ENCODE measurements at regions not wholly inside any gene's neighbourhood (a gene's known extent, or its start where the extent isn't known, plus 50 kb on each side); places are given as distances from the start of the nearest gene placed in this dataset.

DNA sequence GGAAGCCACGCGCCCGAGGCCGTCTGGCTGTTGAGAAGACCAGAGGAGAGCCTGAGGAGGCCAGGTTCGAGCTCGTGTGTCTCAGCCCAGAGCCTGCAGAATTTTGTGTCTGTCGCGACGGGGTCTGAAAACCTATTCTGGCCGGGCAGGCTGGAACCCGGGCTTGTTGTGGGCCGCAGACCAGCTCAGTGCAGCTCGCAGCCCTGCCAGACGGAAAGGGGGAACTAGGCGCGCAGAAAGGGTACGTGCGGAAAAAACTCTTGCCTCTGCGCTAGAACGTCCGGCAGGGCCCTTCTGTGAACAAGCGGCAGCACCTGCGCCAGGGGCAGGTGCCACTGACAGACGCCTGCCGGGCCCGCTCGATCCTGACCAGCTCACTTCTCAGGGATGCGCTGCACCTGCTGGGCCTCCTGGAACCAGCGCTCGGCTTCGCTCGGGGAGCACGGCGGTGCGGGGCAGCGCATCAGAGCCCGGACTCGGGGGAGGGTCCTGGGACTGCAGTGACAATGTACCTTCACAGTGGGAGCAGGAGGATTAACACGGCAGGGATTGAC lies 409.3 kb downstream of the BRD1 start:
- Histone ChIP-seq H3K9ac (ENCODE audit: low read depth in 1 of 2, low read length in 2 of 2) (no peak overlapping the region), H3K9me3 (ENCODE audit: control insufficient read depth in 2 of 2, low read length in 2 of 2) (no peaks in the 10 kb centered on the region), H3K27ac (ENCODE audit: low read depth in 2 of 2, low read length in 2 of 2) (no peak overlapping the region), H3K4me1 (ENCODE audit: control insufficient read depth in 2 of 2, insufficient read depth in 2 of 2, low read length in 2 of 2) (no peaks in the 10 kb centered on the region), H3K36me3 (ENCODE audit: control insufficient read depth in 2 of 2, insufficient read depth in 2 of 2, low read length in 2 of 2) (no peaks in the 10 kb centered on the region), H3K27me3 (ENCODE audit: control insufficient read depth in 2 of 2, insufficient read depth in 2 of 2, low read length in 2 of 2) (no peaks in the 10 kb centered on the region), H3K4me3 (ENCODE audit: low read length in 2 of 2) (no peak overlapping the region)

DNA sequence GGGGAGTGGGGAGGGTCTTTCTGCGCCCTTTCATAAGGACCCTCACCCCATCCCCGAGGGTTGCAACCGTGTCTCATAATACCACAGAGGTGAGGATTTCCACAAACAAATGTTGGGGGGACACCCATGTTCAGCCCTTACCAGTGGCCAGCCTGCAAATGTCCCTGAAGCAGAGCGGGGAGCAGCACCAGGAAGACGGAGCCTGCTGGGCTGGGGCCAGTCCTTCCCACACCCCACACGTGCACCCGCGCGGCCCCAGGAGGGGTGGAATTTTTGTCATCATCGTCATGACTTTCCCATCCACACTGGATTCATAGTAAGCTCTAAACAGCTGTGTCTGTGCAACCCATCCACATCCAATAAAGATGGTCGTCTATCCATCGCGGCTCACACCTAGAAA lies 409.8 kb downstream of the BRD1 start:
- Histone ChIP-seq H3K27me3 (ENCODE audit: control insufficient read depth in 2 of 2, insufficient read depth in 2 of 2, low read length in 2 of 2) (no peaks in the 10 kb centered on the region), H3K4me1 (ENCODE audit: control insufficient read depth in 2 of 2, insufficient read depth in 2 of 2, low read length in 2 of 2) (no peaks in the 10 kb centered on the region), H3K9ac (ENCODE audit: low read depth in 1 of 2, low read length in 2 of 2) (no peak overlapping the region), H3K4me3 (ENCODE audit: low read length in 2 of 2) (no peak overlapping the region), H3K9me3 (ENCODE audit: control insufficient read depth in 2 of 2, low read length in 2 of 2) (no peaks in the 10 kb centered on the region), H3K27ac (ENCODE audit: low read depth in 2 of 2, low read length in 2 of 2) (no peak overlapping the region), H3K36me3 (ENCODE audit: control insufficient read depth in 2 of 2, insufficient read depth in 2 of 2, low read length in 2 of 2) (no peaks in the 10 kb centered on the region)

GRCh38 chr22:49417326-49417725 lies 410.3 kb downstream of the BRD1 start:
- no peaks in the 10 kb centered on the region for H3K36me3 ChIP-seq (ENCODE audit: control insufficient read depth in 2 of 2, insufficient read depth in 2 of 2, low read length in 2 of 2)
- H3K4me1 ChIP-seq (ENCODE audit: control insufficient read depth in 2 of 2, insufficient read depth in 2 of 2, low read length in 2 of 2), result no peaks in the 10 kb centered on the region
- H3K4me3 ChIP-seq (ENCODE audit: low read length in 2 of 2), result no peak overlapping the region
- H3K27ac ChIP-seq (ENCODE audit: low read depth in 2 of 2, low read length in 2 of 2), result no peak overlapping the region
- no peaks in the 10 kb centered on the region for H3K27me3 ChIP-seq (ENCODE audit: control insufficient read depth in 2 of 2, insufficient read depth in 2 of 2, low read length in 2 of 2)
- H3K9ac ChIP-seq (ENCODE audit: low read depth in 1 of 2, low read length in 2 of 2), result no peak overlapping the region
- H3K9me3 ChIP-seq (ENCODE audit: control insufficient read depth in 2 of 2, low read length in 2 of 2), result no peaks in the 10 kb centered on the region

GRCh38 chr22:49415151-49415951 lies 412.3 kb downstream of the BRD1 start:
- Histone ChIP-seq H3K4me1 (ENCODE audit: control insufficient read depth in 2 of 2, insufficient read depth in 2 of 2, low read length in 2 of 2) (no peaks in the 10 kb centered on the region), H3K4me3 (ENCODE audit: low read length in 2 of 2) (no peak overlapping the region), H3K27me3 (ENCODE audit: control insufficient read depth in 2 of 2, insufficient read depth in 2 of 2, low read length in 2 of 2) (no peaks in the 10 kb centered on the region), H3K9me3 (ENCODE audit: control insufficient read depth in 2 of 2, low read length in 2 of 2) (no peaks in the 10 kb centered on the region), H3K36me3 (ENCODE audit: control insufficient read depth in 2 of 2, insufficient read depth in 2 of 2, low read length in 2 of 2) (no peaks in the 10 kb centered on the region), H3K9ac (ENCODE audit: low read depth in 1 of 2, low read length in 2 of 2) (no peak overlapping the region), H3K27ac (ENCODE audit: low read depth in 2 of 2, low read length in 2 of 2) (no peak overlapping the region)

DNA sequence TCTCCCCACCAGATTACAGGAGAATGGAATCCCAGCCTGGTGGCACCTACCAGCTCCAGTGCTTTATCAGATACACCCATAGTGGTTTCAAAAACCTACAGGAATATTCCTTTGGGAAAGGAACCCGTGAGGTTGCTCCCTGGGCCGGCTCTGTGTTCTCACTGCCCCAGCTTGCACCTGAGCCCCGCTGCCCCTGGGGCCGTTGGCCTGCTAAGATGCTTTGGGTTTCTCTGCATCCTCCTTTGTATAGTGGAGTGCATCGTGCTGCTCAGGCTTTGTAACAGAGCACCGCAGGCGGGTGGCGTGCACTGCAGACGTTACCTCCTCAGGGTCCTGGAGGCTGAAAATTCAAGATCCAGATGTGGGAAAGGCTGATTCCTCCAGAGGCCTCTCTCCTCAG lies 414.1 kb downstream of the BRD1 start:
- H3K27ac ChIP-seq (ENCODE audit: low read depth in 2 of 2, low read length in 2 of 2), result no peak overlapping the region
- no peaks in the 10 kb centered on the region for H3K4me1 ChIP-seq (ENCODE audit: control insufficient read depth in 2 of 2, insufficient read depth in 2 of 2, low read length in 2 of 2)
- H3K4me3 ChIP-seq (ENCODE audit: low read length in 2 of 2), result no peak overlapping the region
- H3K36me3 ChIP-seq (ENCODE audit: control insufficient read depth in 2 of 2, insufficient read depth in 2 of 2, low read length in 2 of 2), result no peaks in the 10 kb centered on the region
- H3K27me3 ChIP-seq (ENCODE audit: control insufficient read depth in 2 of 2, insufficient read depth in 2 of 2, low read length in 2 of 2), result no peaks in the 10 kb centered on the region
- H3K9me3 ChIP-seq (ENCODE audit: control insufficient read depth in 2 of 2, low read length in 2 of 2), result no peaks in the 10 kb centered on the region
- H3K9ac ChIP-seq (ENCODE audit: low read depth in 1 of 2, low read length in 2 of 2), result no peak overlapping the region

DNA sequence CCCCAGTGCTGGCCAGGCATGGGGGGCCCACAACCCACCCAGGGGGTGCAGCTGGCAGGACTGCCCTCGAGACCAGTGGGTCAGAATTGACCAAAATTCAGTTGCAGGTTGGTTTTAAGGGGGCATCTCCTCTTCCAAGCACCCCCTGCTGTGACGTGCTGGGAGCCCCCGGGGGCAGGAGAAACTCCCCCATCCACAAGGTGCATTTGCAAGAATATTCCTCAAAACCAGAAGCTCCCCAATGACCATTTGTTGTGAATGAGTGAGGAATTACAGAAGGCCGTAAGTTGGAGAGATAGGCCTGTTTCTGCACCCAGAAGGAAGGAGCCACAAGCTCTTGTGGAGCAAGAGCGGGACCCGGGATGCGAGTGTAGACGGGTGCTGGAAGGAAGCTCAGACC lies 414.5 kb downstream of the BRD1 start:
- no peak overlapping the region for H3K9ac ChIP-seq (ENCODE audit: low read depth in 1 of 2, low read length in 2 of 2)
- no peaks in the 10 kb centered on the region for H3K4me1 ChIP-seq (ENCODE audit: control insufficient read depth in 2 of 2, insufficient read depth in 2 of 2, low read length in 2 of 2)
- H3K27me3 ChIP-seq (ENCODE audit: control insufficient read depth in 2 of 2, insufficient read depth in 2 of 2, low read length in 2 of 2), result no peaks in the 10 kb centered on the region
- no peaks in the 10 kb centered on the region for H3K9me3 ChIP-seq (ENCODE audit: control insufficient read depth in 2 of 2, low read length in 2 of 2)
- no peak overlapping the region for H3K4me3 ChIP-seq (ENCODE audit: low read length in 2 of 2)
- H3K36me3 ChIP-seq (ENCODE audit: control insufficient read depth in 2 of 2, insufficient read depth in 2 of 2, low read length in 2 of 2), result no peaks in the 10 kb centered on the region
- H3K27ac ChIP-seq (ENCODE audit: low read depth in 2 of 2, low read length in 2 of 2), result no peak overlapping the region

- H3K9ac ChIP-seq (ENCODE audit: low read depth in 1 of 2, low read length in 2 of 2), result no peak overlapping the region
Observed at GRCh38 chr22:49412236-49412635, 415.4 kb downstream of the BRD1 start.

DNA sequence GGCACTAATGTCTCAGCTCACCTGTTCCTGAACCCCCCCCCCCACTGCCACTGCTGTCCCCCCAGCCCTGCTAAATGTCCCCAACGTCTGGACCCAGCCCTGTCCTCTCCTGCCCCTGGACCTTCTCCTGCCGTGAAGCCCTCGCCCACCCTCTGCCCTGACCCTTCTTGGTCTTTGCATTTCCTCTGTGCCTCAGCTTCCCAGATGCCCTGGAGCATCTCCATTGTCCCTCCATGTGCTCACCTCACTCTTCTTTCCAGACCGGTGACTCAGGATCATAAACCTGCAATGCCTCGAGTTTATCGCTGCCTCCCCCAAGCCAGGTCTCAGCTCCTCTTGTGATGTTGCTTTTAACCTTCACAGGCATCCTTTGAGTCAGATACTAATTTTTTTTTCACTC lies 416.4 kb downstream of the BRD1 start:
- no peaks in the 10 kb centered on the region for H3K9me3 ChIP-seq (ENCODE audit: control insufficient read depth in 2 of 2, low read length in 2 of 2)
- H3K4me1 ChIP-seq (ENCODE audit: control insufficient read depth in 2 of 2, insufficient read depth in 2 of 2, low read length in 2 of 2), result no peaks in the 10 kb centered on the region
- H3K27ac ChIP-seq (ENCODE audit: low read depth in 2 of 2, low read length in 2 of 2), result no peak overlapping the region
- no peaks in the 10 kb centered on the region for H3K36me3 ChIP-seq (ENCODE audit: control insufficient read depth in 2 of 2, insufficient read depth in 2 of 2, low read length in 2 of 2)
- H3K27me3 ChIP-seq (ENCODE audit: control insufficient read depth in 2 of 2, insufficient read depth in 2 of 2, low read length in 2 of 2), result no peaks in the 10 kb centered on the region
- H3K9ac ChIP-seq (ENCODE audit: low read depth in 1 of 2, low read length in 2 of 2), result no peak overlapping the region
- no peak overlapping the region for H3K4me3 ChIP-seq (ENCODE audit: low read length in 2 of 2)

More at GRCh38 chr22:49412236-49412635, 415.4 kb downstream of the BRD1 start:
- Histone ChIP-seq H3K9me3 (ENCODE audit: control insufficient read depth in 2 of 2, low read length in 2 of 2) (no peaks in the 10 kb centered on the region), H3K4me1 (ENCODE audit: control insufficient read depth in 2 of 2, insufficient read depth in 2 of 2, low read length in 2 of 2) (no peaks in the 10 kb centered on the region), H3K27me3 (ENCODE audit: control insufficient read depth in 2 of 2, insufficient read depth in 2 of 2, low read length in 2 of 2) (no peaks in the 10 kb centered on the region), H3K36me3 (ENCODE audit: control insufficient read depth in 2 of 2, insufficient read depth in 2 of 2, low read length in 2 of 2) (no peaks in the 10 kb centered on the region), H3K4me3 (ENCODE audit: low read length in 2 of 2) (no peak overlapping the region), H3K27ac (ENCODE audit: low read depth in 2 of 2, low read length in 2 of 2) (no peak overlapping the region)

- Histone ChIP-seq H3K9me3 (ENCODE audit: control insufficient read depth in 2 of 2, low read length in 2 of 2) (no peaks in the 10 kb centered on the region), H3K9ac (ENCODE audit: low read depth in 1 of 2, low read length in 2 of 2) (no peak overlapping the region), H3K27me3 (ENCODE audit: control insufficient read depth in 2 of 2, insufficient read depth in 2 of 2, low read length in 2 of 2) (no peaks in the 10 kb centered on the region), H3K27ac (ENCODE audit: low read depth in 2 of 2, low read length in 2 of 2) (no peak overlapping the region), H3K36me3 (ENCODE audit: control insufficient read depth in 2 of 2, insufficient read depth in 2 of 2, low read length in 2 of 2) (no peaks in the 10 kb centered on the region), H3K4me3 (ENCODE audit: low read length in 2 of 2) (no peak overlapping the region), H3K4me1 (ENCODE audit: control insufficient read depth in 2 of 2, insufficient read depth in 2 of 2, low read length in 2 of 2) (no peaks in the 10 kb centered on the region)
Observed at GRCh38 chr22:49408102-49408836, 419.4 kb downstream of the BRD1 start.

- Histone ChIP-seq H3K27ac (ENCODE audit: low read depth in 2 of 2, low read length in 2 of 2) (no peak overlapping the region), H3K9me3 (ENCODE audit: control insufficient read depth in 2 of 2, low read length in 2 of 2) (no peaks in the 10 kb centered on the region), H3K36me3 (ENCODE audit: control insufficient read depth in 2 of 2, insufficient read depth in 2 of 2, low read length in 2 of 2) (no peaks in the 10 kb centered on the region), H3K4me3 (ENCODE audit: low read length in 2 of 2) (no peak overlapping the region), H3K9ac (ENCODE audit: low read depth in 1 of 2, low read length in 2 of 2) (no peak overlapping the region), H3K27me3 (ENCODE audit: control insufficient read depth in 2 of 2, insufficient read depth in 2 of 2, low read length in 2 of 2) (no peaks in the 10 kb centered on the region), H3K4me1 (ENCODE audit: control insufficient read depth in 2 of 2, insufficient read depth in 2 of 2, low read length in 2 of 2) (no peaks in the 10 kb centered on the region)
Observed at GRCh38 chr22:49406879-49407587, 420.6 kb downstream of the BRD1 start.
